Neural progenitor cell (in vitro differentiated cells): ENCODE measurements at regions not wholly inside any gene's neighbourhood (a gene's known extent, or its start where the extent isn't known, plus 50 kb on each side); places are given as distances from the start of the nearest gene placed in this dataset.

Source experiments
- DNase-seq: peaks from one replicate; pipeline ENCODE4 v3.0.0-alpha.2; 2016; ENCODE audit warnings: low spot score
- H2AFZ ChIP-seq: fragments of 200-600 bp; sonication (generic); replicated peaks from 2 replicates; pipeline ENCODE4 v1.6.1; 2016; ENCODE audit warnings: antibody characterized with exemption
- H3F3A ChIP-seq: fragments of 200-600 bp; sonication (generic); 2 replicates; pipeline ENCODE4 v1.6.1; 2016; ENCODE audit warnings: antibody characterized with exemption, low read depth
- H3K27ac ChIP-seq: fragments of 200-600 bp; sonication (generic); 2 replicates; pipeline ENCODE4 v1.5.1; 2016; ENCODE audit warnings: mild to moderate bottlenecking
- H3K27me3 ChIP-seq: fragments of 200-600 bp; sonication (generic); 2 replicates; pipeline ENCODE4 v1.6.1; 2016; ENCODE audit warnings: mild to moderate bottlenecking, moderate library complexity
- H3K36me3 ChIP-seq: fragments of 200-600 bp; sonication (generic); 2 replicates; pipeline ENCODE4 v1.5.1; 2016
- H3K4me1 ChIP-seq: fragments of 200-600 bp; sonication (generic); 2 replicates; pipeline ENCODE4 v1.6.1; 2016; ENCODE audit warnings: mixed run types
- H3K4me2 ChIP-seq: fragments of 200-600 bp; sonication (generic); 2 replicates; pipeline ENCODE4 v1.6.1; 2016
- H3K4me3 ChIP-seq: fragments of 200-600 bp; sonication (generic); 2 replicates; pipeline ENCODE4 v1.5.1; 2016
- H3K79me2 ChIP-seq: fragments of 200-600 bp; sonication (generic); 2 replicates; pipeline ENCODE4 v1.6.1; 2016; ENCODE audit warnings: low read depth
- H3K9ac ChIP-seq: fragments of 200-600 bp; sonication (generic); 2 replicates; pipeline ENCODE4 v1.6.1; 2016
- H3K9me3 ChIP-seq: fragments of 200-600 bp; sonication (generic); 2 replicates; pipeline ENCODE4 v1.5.1; 2016; ENCODE audit warnings: low read depth
- H4K20me1 ChIP-seq: fragments of 200-600 bp; sonication (generic); 2 replicates; pipeline ENCODE4 v1.6.1; 2016; ENCODE audit warnings: low read depth
- H3K27ac Mint-ChIP-seq: 3 replicates; pipeline ENCODE4 v1.8.0; 2021; ENCODE audit warnings: mixed read lengths
- H3K27me3 Mint-ChIP-seq: 2 replicates; pipeline ENCODE4 v1.8.0; 2022; ENCODE audit warnings: low read depth, mild to moderate bottlenecking, inconsistent platforms, moderate library complexity, mixed read lengths; ENCODE audit not compliant: insufficient read depth
- H3K36me3 Mint-ChIP-seq: 3 replicates; pipeline ENCODE4 v1.8.0; 2021; ENCODE audit warnings: mixed read lengths
- H3K4me1 Mint-ChIP-seq: 3 replicates; pipeline ENCODE4 v1.8.0; 2021; ENCODE audit warnings: mixed read lengths
- H3K4me3 Mint-ChIP-seq: 3 replicates; pipeline ENCODE4 v1.8.0; 2021; ENCODE audit warnings: mild to moderate bottlenecking, moderate library complexity, mixed read lengths
- H3K9me3 Mint-ChIP-seq: 3 replicates; pipeline ENCODE4 v1.8.0; 2020; ENCODE audit warnings: mixed read lengths
- CTCF ChIP-seq: fragments of 200-600 bp; sonication (generic); IDR thresholded peaks from 2 replicates; pipeline ENCODE4 v1.5.1; 2017; ENCODE audit warnings: antibody characterized with exemption, mild to moderate bottlenecking
- EZH2 ChIP-seq: fragments of 200-600 bp; sonication (generic); IDR thresholded peaks from 2 replicates; pipeline ENCODE4 v1.6.1; 2017; ENCODE audit warnings: antibody characterized with exemption, mild to moderate bottlenecking, moderate library complexity
- EZH2phosphoT487 ChIP-seq: fragments of 200-600 bp; sonication (generic); IDR thresholded peaks from 2 replicates; pipeline ENCODE4 v1.6.1; 2017; ENCODE audit warnings: antibody characterized with exemption

- Histone ChIP-seq H3K9ac (no peak overlapping the region), H3K4me2 (no peak overlapping the region), H3K4me3 (no peak overlapping the region), H3F3A (peaks cover 38% of the 10 kb centered on the region), H2AFZ (no peak overlapping the region), H3K27ac (no peak overlapping the region), H3K27me3 (no peaks in the 10 kb centered on the region), H3K9me3 (no peaks in the 10 kb centered on the region), H3K36me3 (no peaks in the 10 kb centered on the region), H4K20me1 (peaks cover 31% of the 10 kb centered on the region), H3K4me1 (peaks cover 23% of the 10 kb centered on the region), H3K79me2 (no peaks in the 10 kb centered on the region)
- Mint-ChIP-seq H3K36me3 (peaks cover 13% of the 10 kb centered on the region), H3K9me3 (peaks cover 2% of the 10 kb centered on the region), H3K27ac (no peak overlapping the region), H3K4me3 (no peak overlapping the region), H3K27me3 (no peaks in the 10 kb centered on the region), H3K4me1 (peaks cover 50% of the 10 kb centered on the region)
- TF ChIP-seq CTCF (no peak), EZH2 (no peak), EZH2phosphoT487 (no peak)
- no peak for DNase-seq
Measured at GRCh38 chr6:22029171-22029570, 267.7 kb downstream of the PRL start.

- no peak for TF ChIP-seq EZH2
- TF ChIP-seq EZH2phosphoT487, result no peak
- TF ChIP-seq CTCF, result no peak
- Mint-ChIP-seq H3K4me3 (no peak overlapping the region), H3K36me3 (peaks cover 13% of the 10 kb centered on the region), H3K27ac (no peak overlapping the region), H3K27me3 (no peaks in the 10 kb centered on the region), H3K4me1 (peaks cover 48% of the 10 kb centered on the region), H3K9me3 (peaks cover 2% of the 10 kb centered on the region)
- H4K20me1 ChIP-seq, result peaks cover 22% of the 10 kb centered on the region
- H3K36me3 ChIP-seq, result no peaks in the 10 kb centered on the region
- H3K9me3 ChIP-seq, result no peaks in the 10 kb centered on the region
- H3K27ac ChIP-seq, result no peak overlapping the region
- no peak overlapping the region for H2AFZ ChIP-seq
- H3K79me2 ChIP-seq, result no peaks in the 10 kb centered on the region
- H3K4me2 ChIP-seq, result no peak overlapping the region
- H3K4me3 ChIP-seq, result no peak overlapping the region
- no peak overlapping the region for H3K9ac ChIP-seq
- no peak for DNase-seq
- no peaks in the 10 kb centered on the region for H3K27me3 ChIP-seq
- H3F3A ChIP-seq, result peaks cover 23% of the 10 kb centered on the region
- peaks cover 29% of the 10 kb centered on the region for H3K4me1 ChIP-seq
Measured at GRCh38 chr6:22030730-22031619, 265.9 kb downstream of the PRL start.

GRCh38 chr6:22035690-22036089 is 261.1 kb downstream of the PRL start:
- DNase-seq, result no peak
- Mint-ChIP-seq H3K27me3 (no peaks in the 10 kb centered on the region), H3K9me3 (peaks cover 23% of the 10 kb centered on the region), H3K27ac (peak overlapping the region; percentile 55), H3K4me1 (peaks cover 36% of the 10 kb centered on the region), H3K4me3 (no peak overlapping the region), H3K36me3 (peaks cover 40% of the 10 kb centered on the region)
- Histone ChIP-seq H3K27me3 (no peaks in the 10 kb centered on the region), H3K79me2 (peaks cover 20% of the 10 kb centered on the region), H2AFZ (no peak overlapping the region), H3K27ac (no peak overlapping the region), H3K36me3 (peaks cover 7% of the 10 kb centered on the region), H3F3A (peaks cover 12% of the 10 kb centered on the region), H3K4me3 (no peak overlapping the region), H3K9ac (no peak overlapping the region), H3K4me1 (peaks cover 24% of the 10 kb centered on the region), H4K20me1 (peaks cover 12% of the 10 kb centered on the region), H3K9me3 (peaks cover 7% of the 10 kb centered on the region), H3K4me2 (peak overlapping the region; percentile 68)
- TF ChIP-seq EZH2phosphoT487 (no peak), EZH2 (no peak), CTCF (no peak)
